Keratinocyte (primary cell): ENCODE measurements at regions not wholly inside any gene's neighbourhood (a gene's known extent, or its start where the extent isn't known, plus 50 kb on each side); places are given as distances from the start of the nearest gene placed in this dataset.

Experiments
- CTCF ChIP-seq, 3 experiments: IDR thresholded peaks in 1 of 3; conservative IDR thresholded peaks in 1 of 3; optimal IDR thresholded peaks in 1 of 3; 2 replicates in 2 of 3; 3 replicates in 1 of 3; pipeline versions ENCODE3 to v1.5.1; 2011; ENCODE audit warnings: low read length in 3 of 3, mild to moderate bottlenecking in 3 of 3, moderate library complexity in 2 of 3, control low read depth in 1 of 3, inconsistent platforms in 1 of 3; ENCODE audit not compliant: insufficient read depth in 2 of 3; ENCODE audit errors: extremely low read depth in 1 of 3
- EZH2 ChIP-seq: IDR thresholded peaks from one replicate; pipeline ENCODE4 v1.6.1; 2012; ENCODE audit warnings: inconsistent platforms, mild to moderate bottlenecking, low read length, moderate library complexity

GRCh38 chr3:80192936-80193335 is 425.1 kb upstream of the ROBO1 start:
- TF ChIP-seq EZH2 = no peak
- TF ChIP-seq CTCF (optimal IDR thresholded peaks at IDR 0.05 in 1 of 3, IDR thresholded peaks at IDR 0.05 in 1 of 3, conservative IDR thresholded peaks at IDR 0.05 in 1 of 3; ENCODE audit: extremely low read depth in 1 of 3, insufficient read depth in 2 of 3, low read length in 3 of 3) = no peak
